H1 (cell line): ENCODE measurements at regions not wholly inside any gene's neighbourhood (a gene's known extent, or its start where the extent isn't known, plus 50 kb on each side); places are given as distances from the start of the nearest gene placed in this dataset.
A peak's percentile ranks its signal among the peaks of the same experiment; 100 is the strongest.

ENCODE experiments used
- CTCF ChIA-PET: fragments of 300-600 bp; sonication (Branson Sonifier 250); formaldehyde crosslinking; loops from one replicate; lab custom pipeline; 2021; ENCODE audit not compliant: partially characterized antibody; lab: Charles Lee
- POLR2A ChIA-PET: fragments of 300-600 bp; sonication (Branson Sonifier 250); formaldehyde crosslinking; loops from one replicate; lab custom pipeline; 2021; ENCODE audit warnings: inconsistent platforms; ENCODE audit not compliant: partially characterized antibody; lab: Charles Lee
- DNase-seq, 2 experiments: peaks; one replicate each; pipeline versions ENCODE4 v3.0.0 to v3.0.0-alpha.2; 2010 to 2022; ENCODE audit warnings: low spot score in 2 of 2, low read depth in 1 of 2, mixed read lengths in 1 of 2
- FAIRE-seq: peaks from 2 replicates; lab custom pipeline; 2011; peaks lifted over from hg19 to GRCh38; lab: Jason Lieb, UNC
- H2AFZ ChIP-seq: 2 replicates; pipeline ENCODE4 v1.8.1; 2012; ENCODE audit warnings: low read length, inconsistent platforms
- H2AK5ac ChIP-seq: 2 replicates; pipeline ENCODE4 v1.6.1; 2013; ENCODE audit warnings: low read depth, low read length
- H2BK120ac ChIP-seq: replicated peaks from 2 replicates; pipeline ENCODE3; 2013; ENCODE audit warnings: low read depth, low read length, inconsistent platforms
- H2BK12ac ChIP-seq: 2 replicates; pipeline ENCODE4 v1.6.1; 2013; ENCODE audit warnings: low read depth, low read length
- H2BK15ac ChIP-seq: 2 replicates; pipeline ENCODE4 v1.6.1; 2013; ENCODE audit warnings: low read length
- H2BK20ac ChIP-seq: 2 replicates; pipeline ENCODE4 v1.6.1; 2013; ENCODE audit warnings: low read length
- H2BK5ac ChIP-seq: 2 replicates; pipeline ENCODE4 v1.6.1; 2013; ENCODE audit warnings: low read depth, low read length
- H3K14ac ChIP-seq: 2 replicates; pipeline ENCODE4 v1.6.1; 2013; ENCODE audit warnings: inconsistent platforms; ENCODE audit not compliant: insufficient read length
- H3K18ac ChIP-seq: 2 replicates; pipeline ENCODE4 v1.6.1; 2013; ENCODE audit warnings: low read length; ENCODE audit errors: extremely low read depth
- H3K23ac ChIP-seq: 2 replicates; pipeline ENCODE4 v1.6.1; 2013; ENCODE audit warnings: inconsistent platforms; ENCODE audit not compliant: insufficient read length
- H3K23me2 ChIP-seq: 2 replicates; pipeline ENCODE4 v1.6.1; 2013; ENCODE audit warnings: low read depth, low read length
- H3K27ac ChIP-seq: 2 replicates; pipeline ENCODE4 v1.6.1; 2011; ENCODE audit warnings: low read depth, low read length, inconsistent platforms
- H3K27me3 ChIP-seq, 4 experiments: replicated peaks in 1 of 4; 1 replicate in 1 of 4; 2 replicates in 3 of 4; pipeline versions ENCODE4 v1.6.1 to v1.8.1; 2011 to 2013; ENCODE audit warnings: low read length in 3 of 4, mild to moderate bottlenecking in 3 of 4, inconsistent platforms in 2 of 4, mixed read lengths in 2 of 4, moderate library complexity in 1 of 4; ENCODE audit not compliant: control insufficient read depth in 3 of 4, insufficient read depth in 3 of 4; ENCODE audit errors: extremely low read depth in 1 of 4
- H3K36me3 ChIP-seq, 4 experiments: 2 replicates each; pipeline versions ENCODE4 v1.6.1 to v1.8.1; 2011 to 2013; ENCODE audit warnings: mild to moderate bottlenecking in 4 of 4, low read length in 3 of 4, moderate library complexity in 2 of 4, control low read depth in 1 of 4, inconsistent platforms in 1 of 4; ENCODE audit not compliant: insufficient read depth in 4 of 4, control insufficient read depth in 2 of 4
- H3K4ac ChIP-seq: replicated peaks from 2 replicates; pipeline ENCODE3; 2013; ENCODE audit warnings: low read length, low read depth, mixed read lengths, inconsistent platforms; ENCODE audit not compliant: insufficient read length
- H3K4me1 ChIP-seq, 4 experiments: replicated peaks in 1 of 4; 1 replicate in 1 of 4; 2 replicates in 3 of 4; pipeline versions ENCODE4 v1.6.1 to v1.8.1; 2011 to 2013; ENCODE audit warnings: low read length in 3 of 4, inconsistent platforms in 2 of 4, mixed read lengths in 1 of 4; ENCODE audit not compliant: insufficient read depth in 4 of 4, control insufficient read depth in 3 of 4
- H3K4me2 ChIP-seq, 2 experiments: 2 replicates each; pipeline versions ENCODE4 v1.6.1 to v1.8.1; 2011 to 2013; ENCODE audit warnings: low read depth in 2 of 2, low read length in 2 of 2, control low read depth in 1 of 2, inconsistent platforms in 1 of 2, mild to moderate bottlenecking in 1 of 2; ENCODE audit not compliant: insufficient read depth in 1 of 2
- H3K4me3 ChIP-seq, 4 experiments: fragments of 200-600, 300-600 bp in 1 of 4; sonication (generic), shearing (Covaris generic), sonication (Bioruptor Twin) in 1 of 4; 2 replicates each; pipeline versions ENCODE4 v1.5.1 to v1.8.1; 2011 to 2016; ENCODE audit warnings: low read length in 4 of 4, low read depth in 3 of 4, control low read depth in 2 of 4, inconsistent platforms in 2 of 4, mild to moderate bottlenecking in 2 of 4, mixed read lengths in 1 of 4, moderate library complexity in 1 of 4; ENCODE audit not compliant: insufficient read depth in 2 of 4; ENCODE audit errors: extremely low read depth in 1 of 4
- H3K56ac ChIP-seq: replicated peaks from 2 replicates; pipeline ENCODE3; 2013; ENCODE audit warnings: low read depth, mild to moderate bottlenecking, mixed read lengths, low read length, inconsistent platforms; ENCODE audit not compliant: insufficient read length
- H3K79me1 ChIP-seq: 2 replicates; pipeline ENCODE4 v1.6.1; 2013; ENCODE audit warnings: low read depth, low read length, control low read depth
- H3K79me2 ChIP-seq, 2 experiments: 2 replicates each; pipeline versions ENCODE4 v1.6.1 to v1.8.1; 2012 to 2013; ENCODE audit warnings: low read length in 2 of 2, mild to moderate bottlenecking in 2 of 2, inconsistent platforms in 1 of 2; ENCODE audit not compliant: insufficient read depth in 2 of 2, control insufficient read depth in 1 of 2
- H3K9ac ChIP-seq, 4 experiments: replicated peaks in 1 of 4; 1 replicate in 1 of 4; 2 replicates in 3 of 4; pipeline versions ENCODE4 v1.6.1 to v1.8.1; 2011 to 2013; ENCODE audit warnings: low read depth in 3 of 4, low read length in 3 of 4, control low read depth in 2 of 4, mild to moderate bottlenecking in 2 of 4, moderate library complexity in 2 of 4, inconsistent platforms in 1 of 4; ENCODE audit errors: extremely low read depth in 1 of 4
- H3K9me3 ChIP-seq, 2 experiments: 2 replicates each; pipeline versions ENCODE4 v1.6.1 to v1.8.1; 2012 to 2013; ENCODE audit warnings: mild to moderate bottlenecking in 2 of 2, moderate library complexity in 2 of 2, control low read depth in 1 of 2, inconsistent platforms in 1 of 2, low read depth in 1 of 2, low read length in 1 of 2, mixed read lengths in 1 of 2; ENCODE audit not compliant: insufficient read depth in 2 of 2
- H4K20me1 ChIP-seq, 2 experiments: replicated peaks in 1 of 2; 2 replicates each; pipeline versions ENCODE3 to v1.8.1; 2011 to 2013; ENCODE audit warnings: inconsistent platforms in 2 of 2, low read length in 2 of 2, mild to moderate bottlenecking in 1 of 2; ENCODE audit not compliant: insufficient read depth in 2 of 2, control insufficient read depth in 1 of 2
- H4K5ac ChIP-seq: 2 replicates; pipeline ENCODE4 v1.6.1; 2013; ENCODE audit warnings: low read length, low read depth, mixed read lengths, inconsistent platforms; ENCODE audit not compliant: insufficient read length
- H4K8ac ChIP-seq: 2 replicates; pipeline ENCODE4 v1.8.0; 2013; ENCODE audit warnings: mild to moderate bottlenecking, moderate library complexity, low read length, inconsistent platforms; ENCODE audit not compliant: insufficient read depth; ENCODE audit errors: extremely low read depth
- H4K91ac ChIP-seq: replicated peaks from 2 replicates; pipeline ENCODE3; 2013; ENCODE audit warnings: low read length, mixed read lengths, inconsistent platforms; ENCODE audit not compliant: insufficient read length
- ATF3 ChIP-seq: IDR thresholded peaks from 2 replicates; pipeline ENCODE4 v1.6.1; 2011; ENCODE audit warnings: low read depth, mild to moderate bottlenecking, low read length; ENCODE audit not compliant: insufficient read depth
- CREB1 ChIP-seq: IDR thresholded peaks from 2 replicates; pipeline ENCODE4 v1.6.1; 2012; ENCODE audit warnings: inconsistent platforms
- CTCF ChIP-seq, 3 experiments: IDR thresholded peaks; 1 replicate in 2 of 3; 2 replicates in 1 of 3; pipeline versions ENCODE4 v1.5.1 to v1.6.1; 2011; ENCODE audit warnings: low read length in 3 of 3, mild to moderate bottlenecking in 3 of 3, inconsistent platforms in 2 of 3, low read depth in 1 of 3, moderate library complexity in 1 of 3; ENCODE audit not compliant: insufficient read depth in 1 of 3; ENCODE audit errors: control extremely low read depth in 1 of 3
- EGR1 ChIP-seq: IDR thresholded peaks from 2 replicates; pipeline ENCODE4 v1.6.1; 2011; ENCODE audit warnings: low read depth, low read length, borderline replicate concordance
- GABPA ChIP-seq: IDR thresholded peaks from 2 replicates; pipeline ENCODE4 v1.6.1; 2011; ENCODE audit warnings: mild to moderate bottlenecking, low read length, moderate library complexity, borderline replicate concordance; ENCODE audit not compliant: insufficient read depth
- JUN ChIP-seq: IDR thresholded peaks from 2 replicates; pipeline ENCODE4 v1.6.1; 2011; ENCODE audit warnings: low read depth, mild to moderate bottlenecking, improper control_type of control experiment, low read length
- KDM5A ChIP-seq: fragments of 200-600 bp; IDR thresholded peaks from 2 replicates; pipeline ENCODE4 v1.7.1; 2012; ENCODE audit warnings: mild to moderate bottlenecking, low read length, inconsistent platforms, mixed read lengths
- POLR2AphosphoS5 ChIP-seq: IDR thresholded peaks from 2 replicates; pipeline ENCODE4 v1.6.1; 2011; ENCODE audit warnings: low read depth, low read length
- RAD21 ChIP-seq, 2 experiments: IDR thresholded peaks in 1 of 2; conservative IDR thresholded peaks in 1 of 2; 2 replicates each; pipeline ENCODE4 v1.6.1; 2011; ENCODE audit warnings: low read depth in 2 of 2, low read length in 2 of 2, improper control_type of control experiment in 1 of 2, inconsistent platforms in 1 of 2, mild to moderate bottlenecking in 1 of 2, moderate library complexity in 1 of 2
- TBP ChIP-seq: IDR thresholded peaks from 2 replicates; pipeline ENCODE4 v1.6.1; 2011; ENCODE audit warnings: low read depth, low read length, improper control_type of control experiment
- WGBS, 2 experiments: shearing (Covaris generic) in 1 of 2; methylation state at CpG; one replicate each; pipeline versions ENCODE4 v1.1.6 to v1.1.7; 2013 to 2015; ENCODE audit warnings: low lambda C conversion rate in 2 of 2, mixed read lengths in 2 of 2, inconsistent platforms in 1 of 2, low coverage in 1 of 2, missing lambda C conversion rate in 1 of 2; ENCODE audit not compliant: insufficient replicate concordance in 2 of 2, insufficient coverage in 1 of 2, insufficient read length in 1 of 2; ENCODE audit errors: extremely low coverage in 1 of 2, missing lambda C conversion rate in 1 of 2; 5-methylcytosine and 5-hydroxymethylcytosine counted together

- no peak overlapping the region for H3K9ac ChIP-seq
- H3K36me3 ChIP-seq, result no peaks in the 10 kb centered on the region
- no peak overlapping the region for H3K23ac ChIP-seq
- peaks cover 0 to 3% (median 2%) of the 10 kb centered on the region in 4 experiments; a peak in 1 of 7 replicates for H3K4me1 ChIP-seq
- H2BK5ac ChIP-seq, result no peak overlapping the region
- peak overlapping the region; percentile 15 for H2AFZ ChIP-seq
- no peak overlapping the region for H4K5ac ChIP-seq
- FAIRE-seq (no peak), DNase-seq (no peak)
- no peak overlapping the region for H2BK20ac ChIP-seq
- no peak overlapping the region for H3K4ac ChIP-seq
- peak overlapping the region; percentile 10 for H4K91ac ChIP-seq
- no peak overlapping the region for H3K56ac ChIP-seq
- no peak overlapping the region for H2BK15ac ChIP-seq
- 76% methylated on average over 7 of the region's 9 CpGs; no CpG with 5 or more reads in 1 of the 2 experiments for WGBS, 2 experiments
- no peak overlapping the region for H3K4me2 ChIP-seq
- no peak overlapping the region for H3K4me3 ChIP-seq
- POLR2A ChIA-PET, result interaction anchor here (1.5 kb wide), 1 partner anchor 13 kb away, joined by 3 read pairs; no protein-coding TSS in a partner anchor
- H2BK120ac ChIP-seq, result no peak overlapping the region
- no peaks in the 10 kb centered on the region for H3K79me2 ChIP-seq
- H4K8ac ChIP-seq, result peak overlapping the region; percentile 20; the same call in 1 of the 2 replicates
- H3K14ac ChIP-seq, result no peak overlapping the region
- no peaks in the 10 kb centered on the region for H3K9me3 ChIP-seq
- H3K27ac ChIP-seq, result no peak overlapping the region
- H2AK5ac ChIP-seq, result no peak overlapping the region
- no peaks in the 10 kb centered on the region for H4K20me1 ChIP-seq
- H2BK12ac ChIP-seq, result no peak overlapping the region
- H3K23me2 ChIP-seq, result no peaks in the 10 kb centered on the region
- CTCF ChIA-PET, result interaction anchor here (0.6 to 1.8 kb wide), 8 partner anchors 9 to 459 kb away, joined by 3 to 6 read pairs (median 3); no protein-coding TSS in a partner anchor
- H3K27me3 ChIP-seq, result no peaks in the 10 kb centered on the region
- 0 out of 2 replicates have a peak overlapping the region, but pooled peaks have one; percentile 1 for H3K18ac ChIP-seq
- no peaks in the 10 kb centered on the region; the same call in 1 of the 2 replicates for H3K79me1 ChIP-seq
- TF ChIP-seq GABPA, result no peak
- no peak for TF ChIP-seq ATF3
- TF ChIP-seq RAD21 (IDR thresholded peaks at IDR 0.05 in 1 of 2, conservative IDR thresholded peaks at IDR 0.05 in 1 of 2; ENCODE audit: low read depth in 2 of 2, low read length in 2 of 2), result no peak
- TF ChIP-seq JUN, result no peak
- no peak for TF ChIP-seq CTCF (IDR thresholded peaks at IDR 0.05; ENCODE audit: control extremely low read depth in 1 of 3, insufficient read depth in 1 of 3, low read depth in 1 of 3, low read length in 3 of 3)
- TF ChIP-seq POLR2AphosphoS5, result no peak
- no peak for TF ChIP-seq KDM5A
- no peak for TF ChIP-seq EGR1
- TF ChIP-seq TBP, result no peak
- TF ChIP-seq CREB1, result no peak
Observed at GRCh38 chr10:131426534-131426898, 115.0 kb upstream of the TCERG1L start.
